PC-9 (cell line): ENCODE measurements at regions not wholly inside any gene's neighbourhood (a gene's known extent, or its start where the extent isn't known, plus 50 kb on each side); places are given as distances from the start of the nearest gene placed in this dataset.
"Not testable (repeated sequence)": the region's sequence is repeated elsewhere in the genome, so short reads cannot be mapped to it uniquely, and the experiment has no call there.

Source experiments
- BruUV-seq: library from RNA; stranded (reverse); fragments of 400-500 nt; replicated peaks from 2 replicates; lab custom pipeline; 2021; lab: Mats Ljungman, UMichigan
- CTCF ChIA-PET: fragments of 300-600 bp; sonication (Branson Sonifier 250); formaldehyde crosslinking; loops from one replicate; lab custom pipeline; 2022; ENCODE audit warnings: antibody characterized with exemption; lab: Charles Lee
- POLR2A ChIA-PET: fragments of 300-600 bp; sonication (Branson Sonifier 250); formaldehyde crosslinking; loops from one replicate; lab custom pipeline; 2022; ENCODE audit warnings: antibody characterized with exemption; ENCODE audit not compliant: unreplicated experiment; lab: Charles Lee
- DNase-seq, 2 experiments: peaks; one replicate each; pipeline versions ENCODE4 v3.0.0 to v3.0.0-alpha.2; 2015 to 2022; ENCODE audit warnings: mixed read lengths in 1 of 2
- H2AFZ ChIP-seq: fragments of 200-600 bp; sonication (generic); 2 replicates; pipeline ENCODE4 v1.8.1; 2017; ENCODE audit warnings: antibody characterized with exemption
- H3F3A ChIP-seq: fragments of 200-600 bp; sonication (generic); 2 replicates; pipeline ENCODE4 v1.8.1; 2017; ENCODE audit warnings: antibody characterized with exemption, mild to moderate bottlenecking, low read depth; ENCODE audit not compliant: insufficient read depth
- H3K27ac ChIP-seq: fragments of 200-600 bp; sonication (generic); 2 replicates; pipeline ENCODE4 v1.6.1; 2016; ENCODE audit warnings: mixed run types
- H3K27me3 ChIP-seq: fragments of 200-600 bp; sonication (generic); 2 replicates; pipeline ENCODE4 v1.6.1; 2016; ENCODE audit warnings: low read depth, mixed run types; ENCODE audit not compliant: insufficient read depth
- H3K36me3 ChIP-seq: fragments of 200-600 bp; sonication (generic); 2 replicates; pipeline ENCODE4 v1.6.1; 2016; ENCODE audit warnings: low read depth, mixed run types
- H3K4me1 ChIP-seq: fragments of 200-600 bp; sonication (generic); replicated peaks from 2 replicates; pipeline ENCODE4 v1.6.1; 2016; ENCODE audit warnings: mixed run types; ENCODE audit not compliant: insufficient read depth
- H3K4me2 ChIP-seq: fragments of 200-600 bp; sonication (generic); 2 replicates; pipeline ENCODE4 v1.6.1; 2017; ENCODE audit warnings: mixed run types
- H3K4me3 ChIP-seq: fragments of 200-600 bp; sonication (generic); 2 replicates; pipeline ENCODE4 v1.6.1; 2016; ENCODE audit warnings: mixed run types
- H3K79me2 ChIP-seq: fragments of 200-600 bp; sonication (generic); 2 replicates; pipeline ENCODE4 v1.6.1; 2017; ENCODE audit warnings: low read depth, mixed run types
- H3K9me2 ChIP-seq: fragments of 200-600 bp; sonication (generic); 2 replicates; pipeline ENCODE4 v1.8.1; 2017; ENCODE audit warnings: mild to moderate bottlenecking; ENCODE audit not compliant: insufficient read depth
- H3K9me3 ChIP-seq: fragments of 200-600 bp; sonication (generic); 2 replicates; pipeline ENCODE4 v1.8.1; 2016; ENCODE audit warnings: low read depth; ENCODE audit not compliant: insufficient read depth
- H4K20me1 ChIP-seq: fragments of 200-600 bp; sonication (generic); 2 replicates; pipeline ENCODE4 v1.8.1; 2017; ENCODE audit not compliant: insufficient read depth
- EZH2 ChIP-seq: fragments of 200-600 bp; sonication (generic); IDR thresholded peaks from 2 replicates; pipeline ENCODE4 v1.8.0; 2017; ENCODE audit warnings: antibody characterized with exemption, low read depth
- intact Hi-C: fragments of 100-400 bp; cut with micrococcal nuclease; formaldehyde crosslinking; loops from one replicate; pipeline ENCODE4 v1.10.0; 2022; ENCODE audit not compliant: unreplicated experiment
- TF ChIP-seq, protein P1 (sequence below): fragments of 200-600 bp; sonication (generic); conservative IDR thresholded peaks from 2 replicates; pipeline ENCODE4 v1.6.1; 2017; ENCODE audit warnings: mixed run types, antibody characterized with exemption, mild to moderate bottlenecking, moderate library complexity

DNA sequence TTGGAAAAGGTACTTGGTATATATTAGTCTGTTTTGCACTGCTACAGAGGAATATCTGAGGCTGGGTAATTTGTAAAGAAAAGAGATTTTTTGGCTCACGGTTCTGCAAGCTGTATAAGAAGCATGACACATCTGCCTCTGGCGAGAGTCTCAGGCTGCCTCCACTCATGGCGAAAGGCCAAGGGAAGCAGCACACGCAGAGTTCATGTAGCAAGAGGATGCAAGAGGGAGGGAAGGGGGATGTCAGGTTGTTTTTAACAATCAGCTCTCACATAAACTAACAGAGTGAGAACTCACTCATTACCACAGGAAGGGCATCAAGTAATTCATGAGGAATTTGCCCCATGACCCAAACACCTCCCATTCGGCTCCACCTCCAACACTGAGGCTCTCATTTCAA lies 484.8 kb upstream of the DPP6 start:
- Histone ChIP-seq H3K9me2 (no peaks in the 10 kb centered on the region), H3K27me3 (no peaks in the 10 kb centered on the region), H3K27ac (no peak overlapping the region), H3K9me3 (peaks cover 5% of the 10 kb centered on the region; the same call in 1 of the 2 replicates), H2AFZ (no peak overlapping the region), H3K36me3 (no peaks in the 10 kb centered on the region), H3K4me2 (no peak overlapping the region), H4K20me1 (no peaks in the 10 kb centered on the region), H3K4me3 (no peak overlapping the region), H3K79me2 (no peaks in the 10 kb centered on the region), H3F3A (no peaks in the 10 kb centered on the region), H3K4me1 (no peaks in the 10 kb centered on the region)
- CTCF ChIA-PET: no interaction called here
- intact Hi-C loops: no loop called here
- TF ChIP-seq, protein P1, sequence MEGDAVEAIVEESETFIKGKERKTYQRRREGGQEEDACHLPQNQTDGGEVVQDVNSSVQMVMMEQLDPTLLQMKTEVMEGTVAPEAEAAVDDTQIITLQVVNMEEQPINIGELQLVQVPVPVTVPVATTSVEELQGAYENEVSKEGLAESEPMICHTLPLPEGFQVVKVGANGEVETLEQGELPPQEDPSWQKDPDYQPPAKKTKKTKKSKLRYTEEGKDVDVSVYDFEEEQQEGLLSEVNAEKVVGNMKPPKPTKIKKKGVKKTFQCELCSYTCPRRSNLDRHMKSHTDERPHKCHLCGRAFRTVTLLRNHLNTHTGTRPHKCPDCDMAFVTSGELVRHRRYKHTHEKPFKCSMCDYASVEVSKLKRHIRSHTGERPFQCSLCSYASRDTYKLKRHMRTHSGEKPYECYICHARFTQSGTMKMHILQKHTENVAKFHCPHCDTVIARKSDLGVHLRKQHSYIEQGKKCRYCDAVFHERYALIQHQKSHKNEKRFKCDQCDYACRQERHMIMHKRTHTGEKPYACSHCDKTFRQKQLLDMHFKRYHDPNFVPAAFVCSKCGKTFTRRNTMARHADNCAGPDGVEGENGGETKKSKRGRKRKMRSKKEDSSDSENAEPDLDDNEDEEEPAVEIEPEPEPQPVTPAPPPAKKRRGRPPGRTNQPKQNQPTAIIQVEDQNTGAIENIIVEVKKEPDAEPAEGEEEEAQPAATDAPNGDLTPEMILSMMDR: no peak
- no peak for TF ChIP-seq EZH2
- POLR2A ChIA-PET: no interaction called here
- BruUV-seq: no TSS peak
- DNase-seq: no peak

DNA sequence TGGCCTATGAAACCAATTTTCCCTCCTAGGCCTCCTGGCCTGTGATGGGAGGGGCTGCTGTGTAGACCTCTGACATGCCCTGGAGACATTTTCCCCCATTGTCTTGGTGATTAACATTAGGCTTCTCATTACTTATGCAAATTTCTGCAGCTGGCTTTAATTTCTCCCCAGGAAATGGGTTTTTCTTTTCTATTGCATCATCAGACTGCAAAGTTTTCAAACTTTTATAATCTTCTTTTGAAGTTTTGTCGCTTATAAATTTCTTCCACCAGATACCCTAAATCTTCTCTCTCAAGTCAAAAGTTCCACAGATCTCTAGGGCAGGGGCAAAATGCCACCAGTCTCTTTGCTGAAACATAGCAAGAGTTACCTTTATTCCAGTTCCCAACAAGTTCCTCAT lies 482.7 kb upstream of the DPP6 start:
- H3K36me3 ChIP-seq, BruUV-seq, H3K4me2 ChIP-seq, H3K4me1 ChIP-seq, H3K9me2 ChIP-seq, H3K27ac ChIP-seq, H3K79me2 ChIP-seq, intact Hi-C loops, H2AFZ ChIP-seq, POLR2A ChIA-PET, H3K4me3 ChIP-seq, CTCF ChIA-PET, H3F3A ChIP-seq, H3K9me3 ChIP-seq, DNase-seq, H4K20me1 ChIP-seq, H3K27me3 ChIP-seq: not testable (repeated sequence)

DNA sequence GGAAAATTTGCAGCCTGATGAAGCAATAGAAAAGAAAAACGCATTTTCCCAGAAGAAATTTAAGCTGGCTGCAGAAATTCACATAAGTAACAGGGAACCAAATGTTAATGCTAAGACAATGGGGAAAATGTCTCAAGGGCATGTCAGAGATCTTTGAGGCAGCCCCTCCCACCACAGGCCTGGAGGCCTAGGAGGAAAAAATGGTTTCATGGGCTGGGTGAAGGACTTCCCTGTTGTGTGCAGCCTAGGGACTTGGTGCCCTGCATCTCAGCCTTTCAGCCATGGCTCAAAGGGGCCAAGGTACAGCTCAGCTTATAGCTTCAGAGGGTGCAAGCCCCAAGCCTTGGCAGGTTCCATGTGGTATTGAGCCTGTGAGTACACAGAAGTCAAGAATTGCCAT lies 476.1 kb upstream of the DPP6 start:
- Histone ChIP-seq H3K4me2 (no peak overlapping the region), H4K20me1 (no peaks in the 10 kb centered on the region), H2AFZ (no peak overlapping the region), H3K9me3 (no peaks in the 10 kb centered on the region), H3K4me1 (no peaks in the 10 kb centered on the region), H3K79me2 (no peaks in the 10 kb centered on the region), H3K9me2 (no peaks in the 10 kb centered on the region), H3F3A (no peaks in the 10 kb centered on the region), H3K27ac (no peak overlapping the region), H3K4me3 (no peak overlapping the region), H3K36me3 (no peaks in the 10 kb centered on the region), H3K27me3 (no peaks in the 10 kb centered on the region)
- no peak for DNase-seq
- CTCF ChIA-PET: no interaction called here
- POLR2A ChIA-PET: no interaction called here
- BruUV-seq: no TSS peak
- TF ChIP-seq, protein P1: no peak
- no peak for TF ChIP-seq EZH2
- intact Hi-C loops: no loop called here

DNA sequence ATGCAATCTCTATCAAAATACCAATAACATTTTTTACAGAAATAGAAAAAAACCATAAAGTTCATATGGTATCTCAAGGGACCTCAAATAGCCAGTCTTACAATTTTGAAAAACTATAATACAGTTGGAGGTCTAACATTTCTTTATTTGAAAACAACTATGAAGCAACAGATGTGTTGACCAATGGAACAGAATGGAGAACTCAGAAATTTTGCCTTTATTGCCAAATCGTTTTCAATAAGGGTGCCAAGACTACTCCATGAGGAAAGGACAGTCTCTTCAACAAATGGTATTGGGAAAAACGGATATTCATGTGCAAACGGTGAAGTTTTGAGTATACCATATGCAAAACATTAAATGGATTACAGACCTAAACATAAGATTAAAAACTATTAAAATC lies 470.8 kb upstream of the DPP6 start:
- Histone ChIP-seq H3K79me2 (no peaks in the 10 kb centered on the region), H3K9me2 (no peaks in the 10 kb centered on the region), H4K20me1 (no peaks in the 10 kb centered on the region), H3F3A (no peaks in the 10 kb centered on the region), H3K4me3 (no peak overlapping the region), H3K36me3 (no peaks in the 10 kb centered on the region), H3K4me1 (no peaks in the 10 kb centered on the region), H3K27ac (no peak overlapping the region), H3K9me3 (no peaks in the 10 kb centered on the region), H3K4me2 (no peak overlapping the region), H3K27me3 (peaks cover 16% of the 10 kb centered on the region; the same call in 1 of the 2 replicates), H2AFZ (no peak overlapping the region)
- ChIA-PET POLR2A (no interaction called here), CTCF (no interaction called here)
- no peak for DNase-seq
- BruUV-seq: no TSS peak
- TF ChIP-seq, protein P1: no peak
- no peak for TF ChIP-seq EZH2
- intact Hi-C loops: no loop called here
